ENCODE measurements at regions not wholly inside any gene's neighbourhood (a gene's known extent, or its start where the extent isn't known, plus 50 kb on each side); places are given as distances from the start of the nearest gene placed in this dataset.
"Not testable (repeated sequence)": the region's sequence is repeated elsewhere in the genome, so short reads cannot be mapped to it uniquely, and the experiment has no call there.

DNA sequence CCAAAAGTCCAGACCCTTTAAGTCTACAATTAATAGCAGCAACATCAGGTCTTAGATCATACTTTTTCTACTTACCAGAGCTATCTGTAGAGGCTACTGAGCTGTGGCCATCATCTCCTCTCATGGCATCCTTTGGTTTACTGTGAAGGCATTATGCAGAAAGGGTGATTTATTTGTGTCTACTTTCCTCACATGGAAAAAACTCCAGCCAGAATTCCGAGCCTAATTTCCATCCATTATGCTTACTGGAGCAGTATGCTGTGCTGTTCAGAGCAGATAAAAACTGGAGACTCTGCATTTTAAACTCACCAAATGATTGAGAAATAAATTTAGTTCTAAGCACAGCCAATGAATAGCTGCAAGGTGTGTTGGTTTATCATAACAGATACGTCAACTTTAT is 581.8 kb downstream of the ETS1 start:
- DNase-seq: no peak

DNA sequence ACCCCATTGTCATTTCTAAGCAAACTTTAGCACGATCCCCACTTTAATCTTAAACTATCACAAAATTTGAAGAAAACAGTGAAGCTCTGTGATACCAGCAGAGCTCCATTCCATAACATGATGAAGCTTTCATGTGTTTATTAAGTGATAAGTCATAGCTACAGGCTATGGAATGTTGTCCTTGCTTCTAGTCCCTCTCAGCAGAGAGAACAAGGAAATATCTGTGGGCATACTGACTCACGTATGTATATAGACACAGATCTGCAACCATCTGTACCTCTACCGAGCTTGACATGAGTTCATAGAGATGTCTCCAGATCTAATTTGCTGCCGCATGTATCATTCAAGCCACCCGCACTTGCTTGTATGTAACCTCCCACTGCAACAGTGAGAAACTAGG is 588.9 kb downstream of the ETS1 start:
- no peak for DNase-seq

- no peak for DNase-seq
These were observed 589.8 kb downstream of the ETS1 start for GRCh38 chr11:127997594-127997993.

DNA sequence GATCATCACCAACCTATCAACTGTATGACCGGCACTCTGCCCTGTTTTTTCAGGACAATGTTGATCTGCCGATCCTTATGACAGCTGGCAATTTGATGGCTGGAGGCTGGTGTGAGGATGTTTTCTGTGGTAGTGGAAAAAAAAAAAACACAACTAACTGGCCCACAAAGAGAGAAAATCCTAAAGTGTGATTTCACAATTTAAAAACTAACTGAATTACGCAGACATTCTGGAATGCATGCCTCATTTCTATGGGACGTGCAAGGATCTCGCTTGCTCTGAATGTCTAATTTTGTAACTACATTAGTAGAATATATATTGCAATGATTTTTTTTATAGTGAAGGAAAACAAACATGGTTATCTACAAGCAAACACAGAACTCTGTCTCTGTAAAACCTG is 590.5 kb downstream of the ETS1 start:
- DNase-seq: no peak

DNA sequence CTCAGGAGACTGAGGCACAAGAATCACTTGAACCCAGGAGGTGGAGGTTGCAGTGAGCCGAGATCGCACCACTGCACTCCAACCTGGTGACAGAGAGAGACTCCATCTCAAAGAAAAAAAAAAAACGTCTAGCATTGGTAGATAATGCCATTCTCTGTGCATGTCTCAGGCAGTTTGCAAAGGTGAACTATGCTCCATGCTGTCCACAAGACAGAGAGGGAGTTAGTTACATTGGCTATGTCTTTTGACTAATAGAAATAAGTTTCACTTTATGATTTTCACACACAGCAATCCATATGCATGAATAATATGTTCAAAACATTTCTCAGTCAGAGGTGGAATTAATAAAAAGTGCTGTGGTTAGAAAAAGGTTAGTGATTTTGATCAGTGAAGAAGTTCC is 591.4 kb downstream of the ETS1 start:
- DNase-seq: no peak

- no peak for DNase-seq
These were observed 592.6 kb downstream of the ETS1 start for GRCh38 chr11:127994736-127995135.

DNA sequence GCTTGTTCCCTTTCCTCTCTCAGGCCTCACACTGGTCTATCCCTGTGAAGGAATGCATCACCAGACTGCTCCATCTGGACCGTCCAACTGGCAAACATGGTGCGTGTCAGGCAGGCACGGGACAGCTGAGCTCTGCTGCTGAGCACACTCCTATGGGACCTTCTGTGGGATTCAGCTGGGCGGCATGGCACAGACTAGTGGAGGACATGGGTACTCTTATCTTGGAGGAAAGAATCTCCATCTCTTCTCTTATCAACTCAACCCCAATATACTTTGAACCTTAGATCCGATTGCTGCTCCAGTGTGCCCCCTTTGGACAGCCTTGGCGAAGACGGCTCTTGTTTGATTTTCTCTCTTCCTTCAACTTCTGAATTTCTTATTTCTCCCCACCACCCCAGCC is 593.6 kb downstream of the ETS1 start:
- DNase-seq: no peak

- DNase-seq: no peak
These were observed 594.1 kb downstream of the ETS1 start for GRCh38 chr11:127993281-127993680.

DNA sequence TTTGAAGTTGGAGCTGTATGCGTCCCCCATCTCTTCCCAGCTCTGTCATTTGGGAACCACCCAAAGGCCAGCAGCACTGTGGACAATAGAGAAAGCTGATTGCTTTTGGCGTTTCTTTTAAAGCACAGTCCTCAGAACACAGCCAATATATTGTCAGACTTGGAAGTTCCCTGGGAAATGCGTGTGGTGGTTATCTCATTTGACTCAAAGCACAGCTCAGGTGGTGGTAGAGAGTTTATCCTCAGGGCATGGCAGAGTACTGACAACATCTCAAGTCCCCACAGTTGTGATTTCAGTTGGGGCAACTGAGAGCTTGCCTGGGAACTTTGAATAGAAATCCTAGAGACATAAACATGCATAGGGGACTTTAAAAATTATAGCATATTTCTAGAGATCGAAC is 601.3 kb downstream of the ETS1 start:
- no peak for DNase-seq

GRCh38 chr11:127972816-127973215 is 614.5 kb downstream of the ETS1 start:
- no peak for DNase-seq

DNA sequence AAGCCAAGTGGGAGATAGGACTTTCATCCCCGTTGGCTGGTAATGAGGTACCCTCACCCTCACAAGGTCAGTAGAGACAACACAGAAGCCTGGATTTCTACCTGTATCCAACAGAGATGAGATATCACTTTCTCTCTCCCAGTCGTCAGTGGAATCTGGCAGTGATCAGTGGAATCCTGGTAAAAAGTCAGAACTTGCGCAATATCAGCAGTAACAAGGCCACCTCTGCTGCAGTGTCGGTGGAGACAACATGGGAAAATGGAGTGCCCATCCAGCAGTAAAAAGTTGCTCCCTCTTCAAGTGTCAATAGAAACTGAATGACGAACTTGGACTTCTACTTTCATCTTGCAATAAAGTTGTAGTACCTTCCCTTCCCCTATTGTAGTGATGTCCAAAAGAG is 615.9 kb downstream of the ETS1 start:
- DNase-seq: no peak

DNA sequence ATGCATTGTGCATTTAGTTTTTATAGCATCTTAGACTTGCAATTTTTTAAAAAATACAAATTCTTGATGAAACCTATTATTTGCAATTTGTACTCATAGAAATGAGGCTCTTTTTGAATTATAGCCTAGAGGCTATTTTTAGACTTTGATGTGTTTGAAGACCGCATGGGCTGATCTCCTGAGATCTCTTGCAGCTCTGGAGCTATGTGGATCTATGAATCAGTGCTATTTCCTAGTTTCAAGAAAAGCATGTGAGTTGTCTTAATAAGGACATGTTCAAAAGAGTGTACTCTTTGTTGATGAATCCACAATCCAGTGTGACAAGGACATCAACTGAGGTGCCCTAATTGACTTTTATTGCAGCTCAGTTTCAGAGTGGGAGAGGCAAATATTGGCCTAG is 620.5 kb downstream of the ETS1 start:
- DNase-seq: no peak

GRCh38 chr11:127965939-127966668 is 621.3 kb downstream of the ETS1 start:
- no peak for DNase-seq

DNA sequence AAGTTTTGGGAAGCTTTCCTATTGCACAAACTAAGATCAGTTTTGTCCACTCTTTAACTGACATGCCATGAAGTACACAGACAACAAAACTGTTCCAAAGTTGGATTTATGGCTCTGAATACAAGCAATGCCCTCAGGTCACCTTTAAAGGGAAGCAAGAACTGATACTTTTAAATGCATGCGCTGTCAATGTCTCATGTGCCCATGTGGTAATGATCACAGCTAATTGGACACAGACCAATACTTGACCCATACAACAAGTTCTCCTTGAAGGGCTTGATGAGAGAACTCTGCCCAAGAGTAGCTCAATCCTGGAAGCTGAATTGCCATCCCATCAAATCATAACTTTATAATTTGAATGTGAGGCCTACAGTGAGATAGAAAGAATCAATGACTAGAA is 624.9 kb downstream of the ETS1 start:
- no peak for DNase-seq

GRCh38 chr11:127950162-127950561 is 637.2 kb downstream of the ETS1 start:
- no peak for DNase-seq

DNA sequence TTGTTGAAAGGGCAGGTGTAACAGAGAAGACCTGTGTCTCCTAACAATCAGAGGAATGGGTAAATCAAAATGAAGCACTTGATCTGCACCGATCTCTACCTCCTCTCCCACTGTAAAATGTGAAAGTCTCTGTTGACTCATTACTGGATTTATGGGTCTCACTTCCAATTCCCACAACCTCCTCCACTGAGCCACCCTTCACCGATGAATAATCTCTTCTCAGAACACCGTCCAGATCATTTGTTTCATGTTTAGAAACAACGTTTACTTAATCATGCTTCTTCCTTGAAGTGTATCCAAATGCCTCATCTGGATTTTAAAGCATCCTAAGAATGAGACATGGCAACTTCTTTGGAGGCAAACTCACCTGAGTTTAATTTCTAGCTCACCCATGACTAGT is 643.6 kb downstream of the ETS1 start:
- no peak for DNase-seq

- no peak for DNase-seq
These were observed 644.2 kb downstream of the ETS1 start for GRCh38 chr11:127943152-127943551.

GRCh38 chr11:127941554-127941953 is 645.8 kb downstream of the ETS1 start:
- not testable (repeated sequence) for DNase-seq

DNA sequence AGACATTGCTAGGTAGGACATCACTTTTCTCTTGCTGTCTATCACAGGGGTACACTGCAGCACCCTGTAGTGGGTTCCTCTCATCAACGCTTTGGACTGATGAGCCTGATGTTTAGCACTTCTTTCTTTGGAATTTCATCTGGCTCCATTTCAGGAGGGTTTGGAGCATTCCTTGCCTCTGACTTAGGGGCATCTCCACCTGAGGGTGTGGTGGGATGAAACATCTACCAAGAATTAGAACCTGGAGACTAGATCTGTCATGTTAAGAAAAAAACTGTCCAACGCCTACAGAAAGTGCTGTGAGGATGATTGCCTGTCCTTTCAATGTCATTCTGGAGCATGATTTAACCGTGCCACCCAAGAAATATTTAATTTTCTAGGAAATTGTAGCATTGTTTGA is 648.4 kb downstream of the ETS1 start:
- no peak for DNase-seq

GRCh38 chr11:127935081-127935480 is 652.3 kb downstream of the ETS1 start:
- no peak for DNase-seq

DNA sequence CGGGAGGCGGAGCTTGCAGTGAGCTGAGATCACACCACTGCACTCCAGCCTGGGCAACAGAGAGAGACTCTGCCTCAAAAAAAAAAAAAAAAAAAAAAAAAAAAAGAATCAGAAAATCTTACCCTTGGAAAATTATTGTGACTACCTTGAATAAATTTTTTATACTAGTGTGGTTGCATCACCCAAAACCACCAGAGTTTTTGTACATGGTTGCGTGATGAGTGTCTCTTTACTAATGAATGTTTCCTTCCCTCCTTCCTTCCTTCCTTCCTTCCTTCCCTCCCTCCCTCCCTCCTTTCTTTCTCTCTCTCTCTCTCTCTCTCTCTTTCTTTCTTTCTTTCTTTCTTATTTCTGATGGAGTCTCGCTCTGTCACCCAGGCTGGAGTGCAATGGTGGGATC is 653.4 kb downstream of the ETS1 start:
- DNase-seq: not testable (repeated sequence)

GRCh38 chr11:127931803-127932202 is 655.6 kb downstream of the ETS1 start:
- no peak for DNase-seq

- DNase-seq: no peak
These were observed 660.6 kb downstream of the ETS1 start for GRCh38 chr11:127926721-127927120.

DNA sequence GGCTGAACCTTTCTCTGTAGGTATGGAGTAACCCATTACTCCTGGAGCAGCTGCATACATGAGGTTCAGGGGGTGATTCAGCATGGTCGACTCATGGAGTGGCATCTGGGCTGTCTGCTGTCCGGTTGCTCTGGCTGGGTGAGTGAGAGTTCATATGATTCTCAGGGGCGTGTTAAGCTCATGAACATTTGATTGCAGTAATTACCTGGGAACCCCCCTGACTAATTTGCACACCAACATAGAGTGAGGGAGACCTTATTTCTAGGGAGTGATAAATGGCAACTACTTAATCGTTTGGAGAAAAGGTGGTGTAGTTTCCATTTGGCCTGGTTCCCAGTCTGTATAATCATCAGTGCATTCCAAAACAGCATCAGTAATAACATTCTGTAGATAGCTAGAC is 661.9 kb downstream of the ETS1 start:
- DNase-seq: no peak

GRCh38 chr11:127919206-127920000 is 668.0 kb downstream of the ETS1 start:
- DNase-seq: no peak
